ENCODE measurements at regions not wholly inside any gene's neighbourhood (a gene's known extent, or its start where the extent isn't known, plus 50 kb on each side); places are given as distances from the start of the nearest gene placed in this dataset. TPM values are rescaled to one million over a fixed set of nuclear protein-coding genes. Genes with fewer than 3 reads are reported as not detected.

Small RNAs in the stretch of these regions (small RNA-seq; reads per million reads assigned to genes)
- gene RNU6-1264P, result not detected
